Esophagus squamous epithelium (tissue), 4 donors: ENCODE measurements at regions not wholly inside any gene's neighbourhood (a gene's known extent, or its start where the extent isn't known, plus 50 kb on each side); places are given as distances from the start of the nearest gene placed in this dataset.
"Not testable (repeated sequence)": the region's sequence is repeated elsewhere in the genome, so short reads cannot be mapped to it uniquely, and the experiment has no call there.

Experiments
- CTCF ChIP-seq, 6 experiments: fragments of 450-650 bp in 4 of 6; fragments of 200-600 bp in 2 of 6; sonication (generic) in 2 of 6; IDR thresholded peaks; one replicate each; pipeline ENCODE4 v1.5.1; 2016 to 2019; ENCODE audit warnings: antibody characterized with exemption in 6 of 6, mild to moderate bottlenecking in 4 of 6, moderate library complexity in 4 of 6
- POLR2A ChIP-seq, 4 donors: fragments of 450-650 bp; IDR thresholded peaks; one replicate each; pipeline ENCODE4 v1.6.1; 2017; ENCODE audit warnings: antibody characterized with exemption in 4 of 4, mild to moderate bottlenecking in 4 of 4, moderate library complexity in 3 of 4

GRCh38 chr2:47976728-47977127 is 70.4 kb upstream of the FBXO11 start:
- TF ChIP-seq CTCF, POLR2A (IDR thresholded peaks at IDR 0.05): not testable (repeated sequence)
